CD4-positive, alpha-beta T cell treated with Interferon alpha-2 for 1 hour (primary cell): ENCODE measurements at regions not wholly inside any gene's neighbourhood (a gene's known extent, or its start where the extent isn't known, plus 50 kb on each side); places are given as distances from the start of the nearest gene placed in this dataset.
"Not testable (repeated sequence)": the region's sequence is repeated elsewhere in the genome, so short reads cannot be mapped to it uniquely, and the experiment has no call there.

Source experiments
- DNase-seq, 2 donors: peaks; one replicate each; pipeline ENCODE4 v3.0.0-alpha.2; 2020 to 2022

DNA sequence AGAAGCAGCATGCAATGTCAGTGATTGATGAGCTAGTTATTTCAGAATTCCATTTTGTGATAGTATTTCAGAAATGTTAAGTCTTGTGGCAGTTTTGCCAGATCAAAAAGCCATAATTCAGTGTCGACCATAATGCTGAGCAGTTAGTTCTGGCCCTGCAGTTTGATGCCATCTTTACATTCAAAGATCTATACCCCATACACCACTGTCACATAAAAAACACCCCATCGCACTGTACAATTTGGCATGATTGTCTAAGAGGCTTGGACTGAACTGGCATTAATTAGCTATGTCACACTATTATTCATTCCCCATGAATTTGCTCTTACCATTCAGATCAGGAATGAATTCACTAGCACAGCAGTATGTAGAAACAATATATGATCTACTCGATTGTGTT is 127.7 kb upstream of the EPHA3 start:
- DNase-seq = no peak

- DNase-seq = no peak
Observed at GRCh38 chr3:88983458-88983857, 124.0 kb upstream of the EPHA3 start.

GRCh38 chr3:88984256-88984655 is 123.2 kb upstream of the EPHA3 start:
- DNase-seq = no peak

GRCh38 chr3:88984832-88985231 is 122.6 kb upstream of the EPHA3 start:
- DNase-seq = no peak

GRCh38 chr3:88985491-88985890 is 121.9 kb upstream of the EPHA3 start:
- no peak for DNase-seq

- DNase-seq = no peak
Observed at GRCh38 chr3:88986834-88987233, 120.6 kb upstream of the EPHA3 start.

DNA sequence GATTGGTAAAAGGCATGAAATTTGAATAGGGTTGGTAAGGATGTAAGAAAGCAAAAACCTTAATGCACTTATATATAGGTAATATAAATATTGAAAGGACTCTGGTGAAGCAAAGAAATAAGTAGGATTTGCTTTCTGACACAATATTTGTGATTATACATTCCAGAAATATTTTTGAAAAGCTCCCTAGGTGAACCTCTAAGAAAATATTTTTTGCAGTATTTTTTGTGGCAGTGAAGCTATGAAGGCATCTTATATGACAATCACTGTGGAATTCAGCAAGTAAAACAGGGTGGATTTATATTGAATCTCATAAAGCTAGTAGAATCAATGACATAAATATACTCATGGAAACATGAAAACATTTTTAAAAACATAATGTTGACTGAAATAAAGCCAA is 119.6 kb upstream of the EPHA3 start:
- no peak for DNase-seq

- DNase-seq = no peak
Observed at GRCh38 chr3:88988906-88989305, 118.5 kb upstream of the EPHA3 start.

GRCh38 chr3:88991496-88991895 is 115.9 kb upstream of the EPHA3 start:
- DNase-seq = no peak

- no peak for DNase-seq
Observed at GRCh38 chr3:88996691-88997090, 110.7 kb upstream of the EPHA3 start.

DNA sequence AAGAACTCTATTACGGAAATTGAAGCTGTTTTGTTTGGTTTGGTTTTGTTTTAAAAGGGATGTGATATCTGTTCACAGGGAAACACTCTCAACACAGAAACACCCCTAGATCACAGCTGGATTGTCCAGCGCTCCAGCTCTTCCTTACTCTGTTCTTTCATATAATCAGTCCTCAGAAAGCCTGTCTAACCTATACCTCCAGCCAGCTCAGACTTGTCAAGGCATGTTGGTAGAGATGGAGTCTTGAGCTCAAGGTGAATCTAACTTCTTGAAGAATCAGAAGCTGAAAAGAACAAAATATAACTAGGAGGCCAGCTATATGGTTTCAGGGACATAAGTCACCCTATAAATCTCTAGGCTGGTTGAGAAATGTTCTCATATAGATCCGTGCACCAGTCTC is 110.2 kb upstream of the EPHA3 start:
- DNase-seq = no peak

DNA sequence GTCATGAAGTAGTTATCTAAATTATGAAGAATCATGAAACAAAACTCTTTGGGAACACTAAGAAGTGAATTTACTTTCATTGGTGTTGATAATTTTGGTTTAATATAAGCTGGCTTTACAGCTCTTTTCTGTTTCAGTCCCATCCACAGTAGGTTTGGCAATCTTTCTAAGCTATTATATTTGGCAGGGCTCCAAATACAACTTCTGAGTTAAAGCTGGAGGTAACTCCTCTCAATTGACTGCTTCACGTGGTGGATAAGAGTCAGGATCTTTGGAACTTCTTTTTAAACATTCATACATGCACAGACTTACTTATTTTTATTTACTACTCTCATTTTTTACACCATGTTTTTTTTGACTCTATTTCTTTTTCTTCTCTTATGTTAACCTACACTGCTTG is 106.5 kb upstream of the EPHA3 start:
- no peak for DNase-seq

DNA sequence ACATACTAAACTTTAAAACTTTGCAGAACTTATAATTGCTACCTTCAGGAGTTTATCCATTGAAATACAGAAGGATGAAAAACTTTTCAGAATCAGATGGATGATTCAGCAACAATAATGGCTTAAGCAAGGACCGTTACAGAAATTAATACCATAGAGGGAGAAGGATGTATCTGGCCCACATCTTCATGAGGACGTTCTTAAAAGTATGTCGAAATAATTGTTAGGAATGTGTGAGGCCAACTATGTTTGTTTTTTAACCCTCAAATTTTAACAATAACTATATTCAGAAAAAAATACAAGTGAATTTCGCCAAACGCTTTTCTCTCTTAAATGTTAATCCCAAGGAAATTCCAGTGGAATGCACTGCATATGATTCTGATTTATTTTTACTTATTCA is 105.2 kb upstream of the EPHA3 start:
- no peak for DNase-seq

DNA sequence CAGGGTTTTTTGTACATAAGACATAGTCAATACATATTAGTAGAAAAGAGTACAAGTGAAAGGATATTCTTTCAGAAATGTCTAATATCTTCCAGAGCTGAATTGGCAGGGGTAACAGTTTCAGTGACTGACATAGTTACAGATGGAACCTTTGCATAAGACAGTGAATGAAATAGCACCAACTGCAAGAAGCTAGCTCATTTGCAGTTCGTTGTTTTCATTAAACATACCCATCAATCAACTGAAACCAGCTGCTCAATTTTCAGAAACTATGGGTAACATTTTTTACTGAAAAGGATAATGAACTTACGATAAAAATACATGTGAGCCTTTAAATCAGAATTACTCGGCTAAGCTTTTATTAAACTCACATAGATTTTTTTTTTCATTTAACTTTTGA is 93.9 kb upstream of the EPHA3 start:
- DNase-seq = no peak

GRCh38 chr3:89017531-89017930 is 89.9 kb upstream of the EPHA3 start:
- no peak for DNase-seq

DNA sequence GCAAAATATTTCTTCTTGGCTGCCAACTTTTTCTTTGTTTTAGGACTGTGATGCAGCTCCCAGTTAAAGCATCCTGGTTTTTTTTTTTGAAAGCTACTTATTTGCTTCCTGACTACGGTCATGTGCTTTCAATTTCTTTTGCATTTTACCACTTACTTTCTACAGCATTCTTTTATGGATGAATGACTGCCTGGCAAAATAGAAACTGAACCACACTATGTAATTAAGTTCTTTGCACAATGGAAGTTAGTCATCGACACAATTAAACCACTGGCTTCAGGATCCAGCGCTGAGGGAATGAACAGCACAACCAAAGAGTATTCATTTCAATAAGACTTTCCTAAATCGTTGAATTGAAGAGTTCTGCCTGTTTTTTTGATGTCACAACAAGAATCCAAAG is 82.2 kb upstream of the EPHA3 start:
- no peak for DNase-seq

GRCh38 chr3:89032346-89033013 is 74.9 kb upstream of the EPHA3 start:
- no peak for DNase-seq

GRCh38 chr3:89034723-89035122 is 72.7 kb upstream of the EPHA3 start:
- DNase-seq = not testable (repeated sequence)

GRCh38 chr3:89038869-89039268 is 68.6 kb upstream of the EPHA3 start:
- DNase-seq = no peak

DNA sequence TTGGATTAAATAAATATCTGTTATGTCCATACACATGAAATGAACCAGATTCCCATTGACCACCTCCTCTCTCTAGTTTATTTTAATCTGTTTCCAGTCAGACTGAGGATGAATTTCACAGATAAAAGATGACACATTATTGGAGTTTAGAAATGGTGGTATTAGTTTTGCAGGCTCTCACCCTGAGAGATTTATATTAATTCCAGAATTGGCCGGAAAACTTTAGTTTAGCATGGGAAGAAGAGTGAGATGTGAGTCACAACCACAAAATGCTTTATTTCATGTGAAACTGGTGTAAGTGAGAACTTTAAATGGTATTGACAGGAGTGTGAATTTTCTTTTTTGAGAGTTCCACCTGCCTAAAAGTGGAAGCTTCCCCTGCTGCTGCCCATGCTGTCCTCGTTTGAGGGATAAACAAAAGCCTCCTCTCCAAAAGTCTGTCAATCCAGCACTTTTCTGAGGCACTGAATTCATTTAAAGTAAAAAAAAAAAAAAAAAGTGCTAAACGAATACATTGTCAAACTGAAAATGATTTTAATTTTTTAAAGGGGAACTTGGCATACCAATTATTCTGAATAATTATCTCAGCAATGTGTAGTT is 65.1 kb upstream of the EPHA3 start:
- no peak for DNase-seq

DNA sequence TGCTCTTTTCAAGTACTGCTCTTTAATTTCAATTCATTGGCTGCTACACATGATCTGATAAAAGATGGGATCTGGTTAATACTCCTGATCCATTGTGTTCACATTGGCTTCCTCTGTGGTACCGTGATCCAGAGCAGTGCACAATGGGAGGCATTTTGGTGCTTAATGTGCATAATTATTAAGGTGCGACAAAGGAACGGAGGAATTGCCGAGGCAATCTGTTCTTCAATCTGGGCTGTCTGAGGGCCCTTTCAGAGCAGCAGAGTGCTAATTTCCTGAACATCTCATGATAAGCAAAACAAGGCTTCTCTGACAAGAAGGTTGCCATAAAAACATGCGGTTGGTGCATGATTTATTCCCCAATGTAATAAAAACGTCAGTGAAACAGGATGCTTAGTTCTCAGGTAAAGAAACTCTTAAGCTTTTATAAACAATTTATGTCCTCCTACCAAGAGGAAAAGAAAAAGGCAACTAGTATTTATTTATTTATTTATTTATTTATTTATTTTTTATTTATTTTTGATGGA is 64.0 kb upstream of the EPHA3 start:
- no peak for DNase-seq

DNA sequence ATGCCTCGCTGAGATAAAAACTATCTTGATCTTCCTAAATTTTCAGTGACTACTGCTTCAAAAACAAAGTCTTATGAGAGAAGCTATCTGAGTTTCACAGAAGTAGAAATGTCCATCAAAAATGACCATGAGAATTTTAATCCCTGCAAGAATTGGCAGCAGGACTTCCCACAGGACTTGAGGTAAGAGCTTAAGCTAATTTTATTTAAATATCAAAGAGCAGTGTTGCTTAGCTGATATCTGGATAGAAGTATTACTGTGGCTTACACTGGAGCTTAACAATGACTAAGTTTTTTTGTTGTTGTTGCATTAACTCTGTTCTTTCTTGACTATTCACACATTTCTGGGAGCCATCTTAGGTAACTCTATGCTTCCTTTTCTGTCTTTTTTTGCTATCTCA is 60.8 kb upstream of the EPHA3 start:
- no peak for DNase-seq

DNA sequence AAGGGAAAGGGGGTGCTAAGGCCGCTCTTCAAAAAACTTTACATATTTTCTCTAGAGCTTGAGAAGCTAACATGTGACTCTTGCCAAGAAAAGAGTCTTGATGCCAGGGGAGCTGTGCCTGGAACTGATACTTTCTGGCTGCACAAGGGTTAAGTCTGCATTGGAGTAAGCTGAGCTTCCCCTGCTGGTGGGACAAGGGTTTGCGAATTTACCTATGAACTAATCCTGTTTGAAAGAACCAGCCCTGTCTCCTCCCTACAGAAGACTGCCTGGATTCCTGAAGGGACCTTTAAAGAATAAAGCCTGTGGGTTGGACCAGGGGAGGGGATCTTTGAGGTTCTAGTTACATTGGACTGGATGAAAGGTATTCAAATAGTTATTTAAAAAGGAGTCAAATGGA is 58.3 kb upstream of the EPHA3 start:
- no peak for DNase-seq

- DNase-seq = no peak
Observed at GRCh38 chr3:89052386-89052785, 55.0 kb upstream of the EPHA3 start.

- no peak for DNase-seq
Observed at GRCh38 chr3:89057398-89057797, 50.0 kb upstream of the EPHA3 start.
